OCI-LY3 (cell line): ENCODE measurements at regions not wholly inside any gene's neighbourhood (a gene's known extent, or its start where the extent isn't known, plus 50 kb on each side); places are given as distances from the start of the nearest gene placed in this dataset.

ENCODE experiments used
- EZH2phosphoT487 ChIP-seq: fragments of 200-600 bp; shearing (Covaris generic); IDR thresholded peaks from 2 replicates; pipeline ENCODE4 v1.6.1; 2018; ENCODE audit warnings: antibody characterized with exemption, mixed run types, low read depth
- TF ChIP-seq, protein P1 (sequence below): fragments of 200-600, 300-600 bp; sonication (generic); IDR thresholded peaks from 2 replicates; pipeline ENCODE4 v1.5.1; 2014; ENCODE audit warnings: antibody characterized with exemption, low read length, low read depth

DNA sequence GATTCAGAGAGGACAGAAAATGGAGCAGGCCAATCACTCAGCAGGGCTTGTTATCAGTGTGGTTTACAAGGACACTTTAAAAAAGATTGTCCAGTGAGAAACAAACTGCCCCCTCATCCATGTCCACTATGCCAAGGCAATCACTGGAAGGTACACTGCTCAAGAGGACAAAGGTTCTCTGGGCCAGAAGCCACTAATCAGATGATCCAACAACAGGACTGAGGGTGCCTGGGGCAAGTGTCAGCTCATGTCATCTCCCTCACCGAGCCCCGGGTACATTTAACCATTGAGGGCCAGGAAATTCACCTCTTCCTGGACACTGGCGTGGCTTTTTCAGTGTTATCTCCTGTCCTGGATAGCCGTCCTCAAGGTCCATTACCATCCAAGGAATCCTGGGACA, 513.7 kb upstream of the EPHA6 start:
- TF ChIP-seq, protein P1, sequence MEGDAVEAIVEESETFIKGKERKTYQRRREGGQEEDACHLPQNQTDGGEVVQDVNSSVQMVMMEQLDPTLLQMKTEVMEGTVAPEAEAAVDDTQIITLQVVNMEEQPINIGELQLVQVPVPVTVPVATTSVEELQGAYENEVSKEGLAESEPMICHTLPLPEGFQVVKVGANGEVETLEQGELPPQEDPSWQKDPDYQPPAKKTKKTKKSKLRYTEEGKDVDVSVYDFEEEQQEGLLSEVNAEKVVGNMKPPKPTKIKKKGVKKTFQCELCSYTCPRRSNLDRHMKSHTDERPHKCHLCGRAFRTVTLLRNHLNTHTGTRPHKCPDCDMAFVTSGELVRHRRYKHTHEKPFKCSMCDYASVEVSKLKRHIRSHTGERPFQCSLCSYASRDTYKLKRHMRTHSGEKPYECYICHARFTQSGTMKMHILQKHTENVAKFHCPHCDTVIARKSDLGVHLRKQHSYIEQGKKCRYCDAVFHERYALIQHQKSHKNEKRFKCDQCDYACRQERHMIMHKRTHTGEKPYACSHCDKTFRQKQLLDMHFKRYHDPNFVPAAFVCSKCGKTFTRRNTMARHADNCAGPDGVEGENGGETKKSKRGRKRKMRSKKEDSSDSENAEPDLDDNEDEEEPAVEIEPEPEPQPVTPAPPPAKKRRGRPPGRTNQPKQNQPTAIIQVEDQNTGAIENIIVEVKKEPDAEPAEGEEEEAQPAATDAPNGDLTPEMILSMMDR: no peak
- TF ChIP-seq EZH2phosphoT487: no peak
